GM12878 (cell line): ENCODE measurements at regions not wholly inside any gene's neighbourhood (a gene's known extent, or its start where the extent isn't known, plus 50 kb on each side); places are given as distances from the start of the nearest gene placed in this dataset.
A peak's percentile ranks its signal among the peaks of the same experiment; 100 is the strongest.

ENCODE experiments used
- EP300 ChIP-seq, 2 experiments: fragments of 150-350 bp in 1 of 2; IDR thresholded peaks; 2 replicates each; pipeline ENCODE4 v1.6.1; 2011 to 2012; ENCODE audit warnings: low read depth in 2 of 2, low read length in 2 of 2, borderline replicate concordance in 1 of 2, improper control_type of control experiment in 1 of 2, inconsistent platforms in 1 of 2; ENCODE audit not compliant: control insufficient read depth in 1 of 2
- HDAC6 ChIP-seq: fragments of 200-600 bp; sonication (generic); IDR thresholded peaks from one replicate; pipeline ENCODE4 v1.8.0; 2017; ENCODE audit warnings: antibody characterized with exemption; ENCODE audit not compliant: unreplicated experiment
- POLR2AphosphoS2 ChIP-seq: IDR thresholded peaks from 2 replicates; pipeline ENCODE4 v1.6.1; 2011; ENCODE audit warnings: low read depth, mild to moderate bottlenecking, low read length, improper control_type of control experiment, moderate library complexity
- POU2F2 ChIP-seq: IDR thresholded peaks from 3 replicates; pipeline ENCODE4 v1.6.1; 2011; ENCODE audit warnings: low read depth, mild to moderate bottlenecking, low read length, borderline replicate concordance
- TCF3 ChIP-seq: IDR thresholded peaks from 2 replicates; pipeline ENCODE4 v1.6.1; 2012; ENCODE audit warnings: low read depth, mild to moderate bottlenecking, low read length, borderline replicate concordance; ENCODE audit not compliant: insufficient read depth
- TCF7 ChIP-seq: IDR thresholded peaks from 2 replicates; pipeline ENCODE4 v1.6.1; 2014; ENCODE audit warnings: antibody characterized with exemption, borderline replicate concordance
- TF ChIP-seq, protein P1 (sequence below): fragments of 450-650 bp; IDR thresholded peaks from 2 replicates; pipeline ENCODE4 v1.6.1; 2017; ENCODE audit warnings: mild to moderate bottlenecking, moderate library complexity
- TF ChIP-seq, protein P2 (sequence below): fragments of 450-650 bp; formaldehyde crosslinking; IDR thresholded peaks from 2 replicates; pipeline ENCODE4 v1.5.0; 2022; ENCODE audit warnings: mild to moderate bottlenecking, missing genetic modification characterization
- TF ChIP-seq, protein P3 (sequence below): fragments of 450-650 bp; IDR thresholded peaks from 2 replicates; pipeline ENCODE4 v1.6.1; 2016; ENCODE audit warnings: mild to moderate bottlenecking
- TF ChIP-seq, protein P4 (sequence below): IDR thresholded peaks from 2 replicates; pipeline ENCODE4 v1.6.1; 2012; ENCODE audit warnings: low read depth, low read length, improper control_type of control experiment
- TF ChIP-seq, protein P5 (sequence below): fragments of 450-650 bp; IDR thresholded peaks from 2 replicates; pipeline ENCODE4 v1.6.1; 2017; ENCODE audit warnings: low read depth, mild to moderate bottlenecking, moderate library complexity
- TF ChIP-seq, protein P6 (sequence below): IDR thresholded peaks from 2 replicates; pipeline ENCODE4 v1.6.1; 2012; ENCODE audit warnings: improper control_type of control experiment, low read depth, low read length; ENCODE audit not compliant: insufficient replicate concordance

DNA sequence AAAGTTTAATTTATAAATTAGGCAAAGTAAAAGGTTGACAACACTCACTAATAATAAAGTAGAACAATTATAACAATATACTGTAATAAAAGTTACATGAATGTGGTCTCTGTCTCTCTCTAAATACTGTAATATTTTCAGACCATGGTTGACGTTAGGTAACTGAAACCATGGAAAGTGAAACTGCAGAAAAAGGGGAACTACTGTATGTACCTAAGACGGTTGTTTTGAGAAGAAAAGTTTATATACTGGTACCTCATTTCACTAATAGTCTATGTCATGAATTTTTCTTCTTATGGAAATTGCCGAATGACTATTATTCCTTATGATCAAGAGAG is 166.7 kb upstream of the ZNF521 start (continued):
- TF ChIP-seq, protein P1, sequence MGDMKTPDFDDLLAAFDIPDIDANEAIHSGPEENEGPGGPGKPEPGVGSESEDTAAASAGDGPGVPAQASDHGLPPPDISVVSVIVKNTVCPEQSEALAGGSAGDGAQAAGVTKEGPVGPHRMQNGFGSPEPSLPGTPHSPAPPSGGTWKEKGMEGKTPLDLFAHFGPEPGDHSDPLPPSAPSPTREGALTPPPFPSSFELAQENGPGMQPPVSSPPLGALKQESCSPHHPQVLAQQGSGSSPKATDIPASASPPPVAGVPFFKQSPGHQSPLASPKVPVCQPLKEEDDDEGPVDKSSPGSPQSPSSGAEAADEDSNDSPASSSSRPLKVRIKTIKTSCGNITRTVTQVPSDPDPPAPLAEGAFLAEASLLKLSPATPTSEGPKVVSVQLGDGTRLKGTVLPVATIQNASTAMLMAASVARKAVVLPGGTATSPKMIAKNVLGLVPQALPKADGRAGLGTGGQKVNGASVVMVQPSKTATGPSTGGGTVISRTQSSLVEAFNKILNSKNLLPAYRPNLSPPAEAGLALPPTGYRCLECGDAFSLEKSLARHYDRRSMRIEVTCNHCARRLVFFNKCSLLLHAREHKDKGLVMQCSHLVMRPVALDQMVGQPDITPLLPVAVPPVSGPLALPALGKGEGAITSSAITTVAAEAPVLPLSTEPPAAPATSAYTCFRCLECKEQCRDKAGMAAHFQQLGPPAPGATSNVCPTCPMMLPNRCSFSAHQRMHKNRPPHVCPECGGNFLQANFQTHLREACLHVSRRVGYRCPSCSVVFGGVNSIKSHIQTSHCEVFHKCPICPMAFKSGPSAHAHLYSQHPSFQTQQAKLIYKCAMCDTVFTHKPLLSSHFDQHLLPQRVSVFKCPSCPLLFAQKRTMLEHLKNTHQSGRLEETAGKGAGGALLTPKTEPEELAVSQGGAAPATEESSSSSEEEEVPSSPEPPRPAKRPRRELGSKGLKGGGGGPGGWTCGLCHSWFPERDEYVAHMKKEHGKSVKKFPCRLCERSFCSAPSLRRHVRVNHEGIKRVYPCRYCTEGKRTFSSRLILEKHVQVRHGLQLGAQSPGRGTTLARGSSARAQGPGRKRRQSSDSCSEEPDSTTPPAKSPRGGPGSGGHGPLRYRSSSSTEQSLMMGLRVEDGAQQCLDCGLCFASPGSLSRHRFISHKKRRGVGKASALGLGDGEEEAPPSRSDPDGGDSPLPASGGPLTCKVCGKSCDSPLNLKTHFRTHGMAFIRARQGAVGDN = no peak
- TF ChIP-seq POU2F2 = no peak
- TF ChIP-seq POLR2AphosphoS2 = no peak
- TF ChIP-seq, protein P2, sequence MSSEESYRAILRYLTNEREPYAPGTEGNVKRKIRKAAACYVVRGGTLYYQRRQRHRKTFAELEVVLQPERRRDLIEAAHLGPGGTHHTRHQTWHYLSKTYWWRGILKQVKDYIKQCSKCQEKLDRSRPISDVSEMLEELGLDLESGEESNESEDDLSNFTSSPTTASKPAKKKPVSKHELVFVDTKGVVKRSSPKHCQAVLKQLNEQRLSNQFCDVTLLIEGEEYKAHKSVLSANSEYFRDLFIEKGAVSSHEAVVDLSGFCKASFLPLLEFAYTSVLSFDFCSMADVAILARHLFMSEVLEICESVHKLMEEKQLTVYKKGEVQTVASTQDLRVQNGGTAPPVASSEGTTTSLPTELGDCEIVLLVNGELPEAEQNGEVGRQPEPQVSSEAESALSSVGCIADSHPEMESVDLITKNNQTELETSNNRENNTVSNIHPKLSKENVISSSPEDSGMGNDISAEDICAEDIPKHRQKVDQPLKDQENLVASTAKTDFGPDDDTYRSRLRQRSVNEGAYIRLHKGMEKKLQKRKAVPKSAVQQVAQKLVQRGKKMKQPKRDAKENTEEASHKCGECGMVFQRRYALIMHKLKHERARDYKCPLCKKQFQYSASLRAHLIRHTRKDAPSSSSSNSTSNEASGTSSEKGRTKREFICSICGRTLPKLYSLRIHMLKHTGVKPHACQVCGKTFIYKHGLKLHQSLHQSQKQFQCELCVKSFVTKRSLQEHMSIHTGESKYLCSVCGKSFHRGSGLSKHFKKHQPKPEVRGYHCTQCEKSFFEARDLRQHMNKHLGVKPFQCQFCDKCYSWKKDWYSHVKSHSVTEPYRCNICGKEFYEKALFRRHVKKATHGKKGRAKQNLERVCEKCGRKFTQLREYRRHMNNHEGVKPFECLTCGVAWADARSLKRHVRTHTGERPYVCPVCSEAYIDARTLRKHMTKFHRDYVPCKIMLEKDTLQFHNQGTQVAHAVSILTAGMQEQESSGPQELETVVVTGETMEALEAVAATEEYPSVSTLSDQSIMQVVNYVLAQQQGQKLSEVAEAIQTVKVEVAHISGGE = no peak
- TF ChIP-seq, protein P3, sequence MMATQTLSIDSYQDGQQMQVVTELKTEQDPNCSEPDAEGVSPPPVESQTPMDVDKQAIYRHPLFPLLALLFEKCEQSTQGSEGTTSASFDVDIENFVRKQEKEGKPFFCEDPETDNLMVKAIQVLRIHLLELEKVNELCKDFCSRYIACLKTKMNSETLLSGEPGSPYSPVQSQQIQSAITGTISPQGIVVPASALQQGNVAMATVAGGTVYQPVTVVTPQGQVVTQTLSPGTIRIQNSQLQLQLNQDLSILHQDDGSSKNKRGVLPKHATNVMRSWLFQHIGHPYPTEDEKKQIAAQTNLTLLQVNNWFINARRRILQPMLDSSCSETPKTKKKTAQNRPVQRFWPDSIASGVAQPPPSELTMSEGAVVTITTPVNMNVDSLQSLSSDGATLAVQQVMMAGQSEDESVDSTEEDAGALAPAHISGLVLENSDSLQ = no peak
- no peak for TF ChIP-seq HDAC6
- TF ChIP-seq, protein P4, sequence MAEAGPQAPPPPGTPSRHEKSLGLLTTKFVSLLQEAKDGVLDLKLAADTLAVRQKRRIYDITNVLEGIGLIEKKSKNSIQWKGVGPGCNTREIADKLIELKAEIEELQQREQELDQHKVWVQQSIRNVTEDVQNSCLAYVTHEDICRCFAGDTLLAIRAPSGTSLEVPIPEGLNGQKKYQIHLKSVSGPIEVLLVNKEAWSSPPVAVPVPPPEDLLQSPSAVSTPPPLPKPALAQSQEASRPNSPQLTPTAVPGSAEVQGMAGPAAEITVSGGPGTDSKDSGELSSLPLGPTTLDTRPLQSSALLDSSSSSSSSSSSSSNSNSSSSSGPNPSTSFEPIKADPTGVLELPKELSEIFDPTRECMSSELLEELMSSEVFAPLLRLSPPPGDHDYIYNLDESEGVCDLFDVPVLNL = no peak
- peak in 1 of 2 experiments; percentile 67; a peak in 1 of 4 replicates for TF ChIP-seq EP300 (IDR thresholded peaks at IDR 0.05; ENCODE audit: borderline replicate concordance in 1 of 2, control insufficient read depth in 1 of 2, low read depth in 2 of 2, low read length in 2 of 2)
- TF ChIP-seq, protein P5, sequence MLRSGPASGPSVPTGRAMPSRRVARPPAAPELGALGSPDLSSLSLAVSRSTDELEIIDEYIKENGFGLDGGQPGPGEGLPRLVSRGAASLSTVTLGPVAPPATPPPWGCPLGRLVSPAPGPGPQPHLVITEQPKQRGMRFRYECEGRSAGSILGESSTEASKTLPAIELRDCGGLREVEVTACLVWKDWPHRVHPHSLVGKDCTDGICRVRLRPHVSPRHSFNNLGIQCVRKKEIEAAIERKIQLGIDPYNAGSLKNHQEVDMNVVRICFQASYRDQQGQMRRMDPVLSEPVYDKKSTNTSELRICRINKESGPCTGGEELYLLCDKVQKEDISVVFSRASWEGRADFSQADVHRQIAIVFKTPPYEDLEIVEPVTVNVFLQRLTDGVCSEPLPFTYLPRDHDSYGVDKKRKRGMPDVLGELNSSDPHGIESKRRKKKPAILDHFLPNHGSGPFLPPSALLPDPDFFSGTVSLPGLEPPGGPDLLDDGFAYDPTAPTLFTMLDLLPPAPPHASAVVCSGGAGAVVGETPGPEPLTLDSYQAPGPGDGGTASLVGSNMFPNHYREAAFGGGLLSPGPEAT = peak; percentile 33; the same call in 1 of the 2 replicates
- TF ChIP-seq, protein P6, sequence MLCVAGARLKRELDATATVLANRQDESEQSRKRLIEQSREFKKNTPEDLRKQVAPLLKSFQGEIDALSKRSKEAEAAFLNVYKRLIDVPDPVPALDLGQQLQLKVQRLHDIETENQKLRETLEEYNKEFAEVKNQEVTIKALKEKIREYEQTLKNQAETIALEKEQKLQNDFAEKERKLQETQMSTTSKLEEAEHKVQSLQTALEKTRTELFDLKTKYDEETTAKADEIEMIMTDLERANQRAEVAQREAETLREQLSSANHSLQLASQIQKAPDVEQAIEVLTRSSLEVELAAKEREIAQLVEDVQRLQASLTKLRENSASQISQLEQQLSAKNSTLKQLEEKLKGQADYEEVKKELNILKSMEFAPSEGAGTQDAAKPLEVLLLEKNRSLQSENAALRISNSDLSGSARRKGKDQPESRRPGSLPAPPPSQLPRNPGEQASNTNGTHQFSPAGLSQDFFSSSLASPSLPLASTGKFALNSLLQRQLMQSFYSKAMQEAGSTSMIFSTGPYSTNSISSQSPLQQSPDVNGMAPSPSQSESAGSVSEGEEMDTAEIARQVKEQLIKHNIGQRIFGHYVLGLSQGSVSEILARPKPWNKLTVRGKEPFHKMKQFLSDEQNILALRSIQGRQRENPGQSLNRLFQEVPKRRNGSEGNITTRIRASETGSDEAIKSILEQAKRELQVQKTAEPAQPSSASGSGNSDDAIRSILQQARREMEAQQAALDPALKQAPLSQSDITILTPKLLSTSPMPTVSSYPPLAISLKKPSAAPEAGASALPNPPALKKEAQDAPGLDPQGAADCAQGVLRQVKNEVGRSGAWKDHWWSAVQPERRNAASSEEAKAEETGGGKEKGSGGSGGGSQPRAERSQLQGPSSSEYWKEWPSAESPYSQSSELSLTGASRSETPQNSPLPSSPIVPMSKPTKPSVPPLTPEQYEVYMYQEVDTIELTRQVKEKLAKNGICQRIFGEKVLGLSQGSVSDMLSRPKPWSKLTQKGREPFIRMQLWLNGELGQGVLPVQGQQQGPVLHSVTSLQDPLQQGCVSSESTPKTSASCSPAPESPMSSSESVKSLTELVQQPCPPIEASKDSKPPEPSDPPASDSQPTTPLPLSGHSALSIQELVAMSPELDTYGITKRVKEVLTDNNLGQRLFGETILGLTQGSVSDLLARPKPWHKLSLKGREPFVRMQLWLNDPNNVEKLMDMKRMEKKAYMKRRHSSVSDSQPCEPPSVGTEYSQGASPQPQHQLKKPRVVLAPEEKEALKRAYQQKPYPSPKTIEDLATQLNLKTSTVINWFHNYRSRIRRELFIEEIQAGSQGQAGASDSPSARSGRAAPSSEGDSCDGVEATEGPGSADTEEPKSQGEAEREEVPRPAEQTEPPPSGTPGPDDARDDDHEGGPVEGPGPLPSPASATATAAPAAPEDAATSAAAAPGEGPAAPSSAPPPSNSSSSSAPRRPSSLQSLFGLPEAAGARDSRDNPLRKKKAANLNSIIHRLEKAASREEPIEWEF = no peak
- TF ChIP-seq TCF7 = no peak
- no peak for TF ChIP-seq TCF3
